GM21529 (cell line): ENCODE measurements at regions not wholly inside any gene's neighbourhood (a gene's known extent, or its start where the extent isn't known, plus 50 kb on each side); places are given as distances from the start of the nearest gene placed in this dataset.
"Not testable (repeated sequence)": the region's sequence is repeated elsewhere in the genome, so short reads cannot be mapped to it uniquely, and the experiment has no call there.

Experiments
- ATAC-seq: cut with Tn5 transposase; IDR thresholded peaks from one replicate; pipeline ENCODE4 v1.9.1; 2021; ENCODE audit not compliant: unreplicated experiment

DNA sequence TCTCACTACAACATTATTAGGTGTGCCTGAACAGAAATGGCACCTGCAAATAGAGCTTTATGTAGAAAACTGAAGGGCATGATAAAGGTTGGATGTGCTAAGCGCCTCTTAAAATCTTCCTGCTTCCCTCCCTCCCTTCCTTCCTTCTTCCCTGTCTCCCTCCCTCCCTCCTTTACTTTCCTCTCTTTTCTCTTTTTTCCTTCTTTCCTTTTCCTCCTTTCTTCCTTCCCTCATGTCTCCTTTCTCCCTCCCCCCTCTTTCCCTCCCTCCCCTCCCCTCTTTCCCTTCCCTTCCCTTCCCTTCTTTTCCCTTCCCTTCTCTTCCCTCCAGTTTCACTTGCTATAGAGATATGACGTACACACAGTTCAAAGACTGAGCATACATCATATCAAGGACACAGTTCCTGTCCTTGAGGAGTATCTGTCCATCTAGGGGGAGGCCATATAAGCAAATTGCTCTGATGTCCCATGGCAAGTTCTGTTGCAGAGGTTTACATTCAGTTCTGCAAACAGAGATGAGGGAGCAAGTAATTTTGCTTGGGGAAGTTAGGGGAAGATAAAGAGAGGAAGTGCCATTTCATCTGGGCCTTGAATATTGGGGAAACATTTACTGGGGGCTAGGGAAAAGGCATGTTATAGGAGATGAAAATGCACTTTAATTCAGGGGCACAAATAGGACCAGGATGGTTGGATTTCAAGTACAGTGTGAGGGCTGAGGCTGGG, 79.0 kb upstream of the EEF1E1 start:
- no peak for ATAC-seq

DNA sequence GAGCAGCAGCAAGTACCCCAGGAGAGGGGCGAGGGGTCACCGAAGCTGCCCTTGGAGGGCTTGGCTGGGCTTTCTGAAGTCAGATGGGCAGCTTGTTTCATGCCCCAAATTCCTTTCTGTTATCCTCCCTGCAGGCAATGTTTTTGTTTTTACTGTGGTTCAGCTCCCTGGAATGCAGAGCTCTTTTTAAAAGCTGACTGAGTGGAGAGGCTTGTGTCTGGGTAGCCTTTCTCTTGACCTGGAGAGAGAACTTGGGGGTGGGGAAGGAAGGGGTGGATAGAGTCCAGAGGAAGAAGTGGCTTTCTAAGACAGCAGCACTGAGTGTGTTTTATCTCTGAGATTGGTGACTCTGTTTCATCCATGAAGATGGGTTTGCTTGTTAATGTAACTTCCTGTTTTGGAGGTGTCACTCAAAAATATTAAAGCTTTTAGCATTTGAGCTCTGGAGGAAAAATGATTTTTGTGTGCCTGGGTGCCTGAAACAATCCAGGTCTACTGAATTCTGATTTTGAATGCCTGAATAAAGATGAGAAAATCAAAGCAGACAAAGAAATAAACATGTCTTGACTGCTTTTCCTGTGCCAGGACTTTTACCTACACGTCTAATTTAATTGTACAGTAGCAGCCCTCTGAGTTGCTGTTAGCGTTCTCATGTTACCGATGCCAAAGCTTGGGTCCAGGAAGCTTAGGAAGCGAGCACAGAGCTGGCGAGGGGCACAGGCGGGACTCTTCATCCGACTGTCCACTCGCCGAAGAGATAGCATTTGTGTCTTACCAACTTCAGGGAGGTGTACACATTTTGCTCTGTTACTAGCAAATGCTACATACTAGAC, 78.2 kb upstream of the EEF1E1 start:
- no peak for ATAC-seq

DNA sequence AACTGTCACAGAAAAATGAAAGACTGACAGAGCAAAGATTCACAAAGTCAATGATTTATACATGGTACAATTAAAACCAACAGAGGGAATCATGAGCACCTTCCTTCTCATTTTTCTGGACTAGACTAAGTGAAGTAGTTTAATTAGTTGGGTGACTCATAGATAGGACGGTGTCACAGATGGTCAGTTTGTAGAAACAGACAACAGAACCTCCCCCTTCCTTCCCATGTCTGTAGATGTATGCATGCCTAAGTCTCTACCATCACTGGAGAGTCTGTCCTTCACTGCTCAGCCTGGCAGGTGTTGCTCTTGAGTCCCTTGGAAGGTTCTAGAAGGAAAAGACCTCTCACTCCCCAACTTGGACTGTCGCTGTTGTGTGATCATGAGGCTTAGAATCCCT, 75.4 kb upstream of the EEF1E1 start:
- no peak for ATAC-seq

DNA sequence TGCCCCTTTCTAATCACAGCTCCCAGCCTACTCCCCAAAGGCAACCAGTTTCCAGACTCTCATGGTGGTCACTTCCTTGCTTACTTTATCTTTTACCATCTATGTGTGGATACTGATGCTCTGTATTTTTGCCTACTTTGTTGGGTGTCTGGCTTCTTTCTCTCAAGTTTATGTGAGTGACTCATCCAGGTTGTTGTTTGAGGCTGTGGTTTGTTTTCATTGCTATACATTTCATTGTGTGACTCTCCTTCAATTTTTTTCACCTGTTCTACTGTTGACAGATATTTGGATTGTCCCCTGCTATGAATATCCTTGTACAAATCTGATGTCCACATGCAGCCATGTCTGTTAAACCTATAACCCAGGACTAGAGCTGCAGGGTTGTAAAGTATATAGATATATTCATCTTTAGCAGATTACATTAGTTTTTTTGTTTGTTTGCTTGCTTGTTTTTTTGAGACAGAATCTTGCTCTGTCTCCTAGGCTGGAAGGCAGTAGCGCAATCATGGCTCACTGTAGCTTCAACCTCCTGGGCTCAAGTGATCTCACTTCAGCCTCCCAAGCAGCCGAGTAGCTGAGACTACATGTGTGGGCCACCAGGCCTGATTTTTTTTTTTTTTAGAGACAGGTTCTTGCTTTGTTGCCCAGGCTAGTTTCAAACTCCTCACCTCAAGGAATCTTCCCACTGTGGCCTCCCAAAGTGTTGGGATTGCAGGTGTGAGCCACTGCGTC, 72.9 kb upstream of the EEF1E1 start:
- ATAC-seq: no peak

DNA sequence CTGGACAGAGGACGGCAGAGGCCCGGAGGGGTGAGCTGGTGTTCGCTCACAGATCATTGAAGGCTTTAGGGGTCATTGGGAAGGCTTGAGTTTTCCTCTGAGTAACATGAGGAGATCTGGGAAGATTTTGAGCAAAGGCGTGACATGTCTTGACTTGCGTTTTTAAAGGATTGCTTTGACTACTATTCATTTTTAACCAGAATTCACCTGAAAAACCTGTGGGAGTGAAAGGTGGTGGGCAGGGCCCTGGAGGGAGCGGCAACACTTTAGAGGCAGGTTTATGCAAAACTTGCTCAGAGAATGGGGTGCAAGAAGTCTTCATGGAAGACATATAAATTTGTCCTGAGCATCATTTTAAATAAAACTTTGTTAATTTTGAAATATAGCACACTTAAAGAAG, 72.2 kb upstream of the EEF1E1 start:
- ATAC-seq: no peak

DNA sequence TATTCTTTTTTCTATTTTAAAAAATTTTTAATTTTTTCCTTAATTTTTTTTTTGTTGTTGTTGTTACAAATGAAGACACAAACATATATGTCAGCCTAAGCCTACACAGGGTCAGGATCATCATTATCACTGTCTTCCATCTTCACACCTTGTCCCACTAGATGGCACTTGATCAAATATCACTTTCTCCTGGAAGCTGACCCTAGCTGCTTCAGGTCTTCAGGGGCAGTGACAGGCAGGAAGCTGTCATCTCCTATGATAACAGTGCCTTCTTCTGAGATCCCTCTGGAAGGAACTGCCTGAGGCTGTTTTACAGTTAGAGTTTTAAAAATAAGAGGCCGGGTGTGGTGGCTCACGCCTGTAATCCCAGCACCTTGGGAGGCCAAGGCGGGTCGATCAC, 70.2 kb upstream of the EEF1E1 start:
- ATAC-seq: no peak

DNA sequence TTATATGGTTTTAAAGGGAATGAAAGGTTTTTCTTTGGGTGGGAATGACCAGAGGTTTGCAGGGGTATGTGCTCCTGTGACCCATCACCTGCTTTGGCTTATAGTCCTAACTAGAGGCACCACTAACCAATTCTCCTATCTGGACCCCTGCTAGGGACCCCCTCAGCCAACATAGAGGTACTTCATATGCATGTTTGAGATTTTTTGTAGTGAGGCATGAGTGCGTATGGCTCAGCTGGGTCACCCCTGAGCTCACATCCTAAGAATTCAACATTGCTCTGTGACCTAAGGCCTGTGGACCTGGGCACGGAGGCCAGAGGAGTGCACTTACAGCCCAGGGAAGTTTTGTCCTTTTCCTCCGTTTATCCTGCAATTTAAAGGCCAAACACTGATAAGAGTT, 68.4 kb upstream of the EEF1E1 start:
- ATAC-seq: no peak

DNA sequence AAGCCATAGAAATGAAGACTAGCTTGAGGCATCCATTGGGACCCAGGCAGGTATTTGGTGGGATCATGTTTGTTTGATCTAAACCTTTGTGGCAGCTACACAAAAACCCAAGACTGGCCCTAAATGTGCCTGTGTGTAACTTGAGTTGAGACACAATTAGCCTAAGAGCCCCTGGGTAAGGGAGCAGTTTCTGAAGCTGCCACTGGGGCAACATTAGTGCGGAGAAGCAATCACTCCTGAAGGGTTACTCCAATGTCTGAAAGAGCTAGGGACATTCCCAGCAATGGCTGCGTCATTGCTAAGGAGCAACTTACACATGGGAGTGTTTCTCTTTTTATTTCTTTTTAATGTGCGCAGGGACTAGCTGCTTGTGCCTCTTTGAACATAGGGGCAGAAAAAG, 67.9 kb upstream of the EEF1E1 start:
- ATAC-seq: no peak

DNA sequence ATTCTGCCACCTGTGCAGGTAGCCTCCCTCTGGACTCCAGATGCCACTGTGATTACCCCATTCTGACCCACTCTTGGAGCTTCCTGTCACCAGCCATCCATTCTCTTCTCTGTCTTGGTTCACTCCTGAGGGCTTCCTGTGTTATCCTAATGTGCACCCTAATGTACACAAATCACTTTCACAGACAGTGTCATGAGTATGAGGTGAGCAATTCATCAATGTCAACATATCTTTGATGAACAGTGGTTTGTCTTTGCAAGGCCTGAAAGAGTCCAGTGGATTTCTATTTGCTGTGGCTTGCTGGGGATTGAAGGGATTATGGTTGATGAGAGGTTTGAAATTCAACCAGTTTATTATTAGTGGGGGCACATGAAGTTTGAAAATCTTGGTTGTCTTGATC, 63.8 kb upstream of the EEF1E1 start:
- ATAC-seq: no peak

DNA sequence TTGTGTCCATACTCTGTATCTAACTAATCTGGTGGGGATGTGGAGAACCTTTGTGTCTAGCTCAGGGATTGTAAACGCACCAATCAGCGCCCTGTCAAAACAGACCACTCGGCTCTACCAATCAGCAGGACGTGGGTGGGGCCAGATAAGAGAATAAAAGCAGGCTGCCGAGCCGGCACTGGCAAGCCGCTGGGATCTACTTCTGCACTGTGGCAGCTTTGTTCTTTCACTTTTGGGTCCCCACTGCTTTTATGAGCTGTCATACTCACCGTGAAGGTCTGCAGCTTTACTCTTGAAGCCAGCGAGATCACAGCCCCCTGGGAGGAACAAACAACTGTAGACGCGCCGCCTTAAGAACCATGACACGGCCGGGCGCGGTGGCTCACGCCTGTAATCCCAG, 62.7 kb upstream of the EEF1E1 start:
- not testable (repeated sequence) for ATAC-seq

DNA sequence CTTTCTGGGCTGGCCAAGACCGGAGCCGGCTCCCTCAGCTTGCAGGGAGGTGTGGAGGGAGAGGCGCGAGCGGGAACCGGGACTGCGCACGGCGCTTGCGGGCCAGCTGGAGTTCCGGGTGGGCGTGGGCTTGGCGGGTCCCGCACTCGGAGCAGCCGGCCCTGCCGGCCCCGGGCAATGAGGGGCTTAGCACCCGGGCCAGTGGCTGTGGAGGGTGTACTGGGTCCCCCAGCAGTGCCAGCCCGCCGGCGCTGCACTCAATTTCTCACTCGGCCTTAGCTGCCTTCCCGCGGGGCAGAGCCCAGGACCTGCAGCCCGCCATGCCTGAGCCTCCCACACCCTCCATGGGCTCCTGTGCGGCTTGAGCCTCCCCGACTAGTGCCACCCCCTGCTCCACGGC, 61.9 kb upstream of the EEF1E1 start:
- ATAC-seq: not testable (repeated sequence)

DNA sequence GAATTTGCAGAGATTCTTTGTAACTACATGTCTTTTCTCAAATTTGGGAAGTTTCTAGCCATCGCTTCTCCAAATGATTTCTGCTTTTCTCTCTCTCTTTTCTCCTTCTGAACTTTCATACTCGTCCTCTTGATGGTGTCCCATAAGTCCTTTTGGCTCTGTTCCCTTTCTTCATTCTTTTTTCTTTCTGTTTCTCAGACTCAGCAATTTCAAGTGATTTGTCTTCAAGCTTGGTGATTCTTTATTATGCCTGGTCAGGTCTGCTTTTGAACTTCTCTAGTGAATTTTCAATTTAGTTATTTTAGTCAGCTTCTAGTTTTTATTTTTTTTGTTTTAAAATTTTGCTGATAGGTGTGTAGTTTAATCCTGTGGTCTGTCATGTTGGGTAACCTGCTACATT, 57.6 kb upstream of the EEF1E1 start:
- ATAC-seq: no peak

DNA sequence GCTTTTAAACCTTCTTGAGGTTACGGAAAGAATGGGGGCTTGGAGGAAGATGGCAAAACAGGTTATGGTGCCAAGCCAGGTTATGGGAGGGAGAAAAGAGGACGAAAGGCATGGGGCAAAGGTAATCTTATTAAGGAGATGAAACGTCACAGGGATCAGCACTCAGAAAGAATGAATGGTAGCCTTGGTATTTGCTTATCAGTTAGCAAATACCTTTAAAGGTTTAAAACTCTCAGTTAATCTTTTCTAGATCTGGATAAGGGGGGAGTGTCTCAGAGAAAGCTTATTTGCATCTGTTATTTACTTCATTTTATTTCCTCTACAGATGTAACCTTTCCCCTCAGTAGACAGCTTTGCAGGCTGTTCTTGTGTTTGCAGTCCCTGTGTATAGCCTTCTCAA, 55.5 kb upstream of the EEF1E1 start:
- no peak for ATAC-seq

DNA sequence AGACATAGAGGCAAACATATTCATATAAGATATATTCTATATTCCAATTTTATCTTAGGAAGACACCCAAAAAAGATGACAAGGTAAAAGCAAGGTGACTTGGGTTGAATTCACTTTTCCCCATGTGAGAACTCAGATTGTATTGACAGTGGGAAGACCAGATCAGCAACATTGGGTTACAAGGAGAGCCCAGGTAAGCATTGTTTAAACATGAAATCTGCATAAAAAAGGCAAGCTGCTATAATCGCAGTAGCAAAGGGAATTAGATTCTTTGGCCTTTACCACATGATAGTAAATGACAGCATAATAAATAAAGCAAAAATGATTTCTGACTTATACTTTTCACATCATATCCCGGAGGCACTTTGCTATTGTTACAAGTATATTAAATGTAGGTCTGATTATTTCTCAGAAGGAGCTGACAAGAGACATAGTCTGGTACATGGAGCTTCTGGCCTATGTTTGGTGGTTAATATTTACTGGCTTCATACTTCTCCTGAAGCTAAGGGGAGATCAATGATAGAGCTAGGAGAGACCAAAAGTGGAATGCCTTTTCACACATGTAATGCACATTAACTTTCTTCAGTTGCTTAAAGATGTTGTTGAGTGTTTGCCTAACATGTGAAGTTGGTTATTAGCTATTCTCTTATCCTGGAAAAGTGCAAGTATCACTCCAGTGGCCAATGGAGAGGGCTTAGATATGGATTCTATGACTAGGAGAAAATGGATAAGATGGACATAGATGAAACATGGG, 53.1 kb upstream of the EEF1E1 start:
- no peak for ATAC-seq
